ENCODE measurements at regions not wholly inside any gene's neighbourhood (a gene's known extent, or its start where the extent isn't known, plus 50 kb on each side); places are given as distances from the start of the nearest gene placed in this dataset.

DNA sequence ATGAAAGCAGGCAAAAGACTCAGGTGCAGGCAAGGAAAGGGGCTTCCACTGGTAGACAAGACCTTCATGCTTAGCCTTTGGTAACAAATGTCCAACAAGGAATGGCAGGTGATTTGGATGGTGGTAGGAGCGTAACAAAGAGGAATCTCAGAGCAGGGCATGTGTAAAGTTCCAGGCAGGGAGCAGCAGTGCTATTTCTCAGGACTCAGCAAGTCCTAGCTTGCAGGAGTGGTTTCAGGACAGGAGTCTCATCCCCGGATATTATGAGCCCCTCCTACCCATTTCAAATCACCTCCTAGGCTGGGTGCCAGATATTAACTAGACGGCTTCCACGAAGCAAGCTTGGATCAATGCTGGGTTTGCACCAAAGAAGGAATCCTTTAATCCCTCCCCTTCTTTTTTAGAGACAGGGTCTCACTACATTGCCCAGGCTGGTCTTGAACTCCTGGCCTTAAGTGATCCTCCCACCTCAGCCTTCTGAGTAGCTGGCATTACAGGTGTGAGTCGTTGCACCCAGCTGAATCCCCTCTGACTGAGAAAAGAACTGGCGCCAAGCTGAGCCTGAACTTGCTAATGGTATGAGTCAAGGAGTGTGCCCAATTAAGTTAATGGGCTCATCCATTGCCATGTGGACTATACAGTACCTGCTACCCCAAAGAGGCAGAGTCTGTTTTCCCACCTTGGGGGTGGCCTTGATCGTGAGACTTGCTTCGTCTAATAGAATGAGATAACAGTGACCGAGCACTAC lies 190.3 kb downstream of the ARL4C start:
- DNase-seq (ENCODE audit: low spot score) = no peak

DNA sequence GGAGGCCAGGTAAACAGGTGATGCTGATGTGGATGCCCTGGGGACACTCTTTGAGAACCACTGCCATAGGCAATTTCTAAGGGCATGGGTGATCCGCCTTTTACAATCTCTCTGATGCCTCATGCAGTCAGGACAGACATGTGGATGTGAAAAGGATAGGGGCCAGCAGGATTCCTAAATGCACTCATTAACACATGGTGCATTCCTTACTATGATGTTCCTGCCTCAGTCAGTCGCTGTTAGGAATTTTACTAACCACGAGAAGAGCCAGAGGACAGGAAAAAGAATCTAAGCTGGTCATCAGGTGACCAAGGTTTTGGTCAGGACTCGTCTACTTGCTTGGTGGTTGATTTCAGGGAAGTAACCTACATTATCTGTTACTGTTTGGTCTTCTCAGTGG lies 191.0 kb downstream of the ARL4C start:
- no peak for DNase-seq (ENCODE audit: low spot score)

DNA sequence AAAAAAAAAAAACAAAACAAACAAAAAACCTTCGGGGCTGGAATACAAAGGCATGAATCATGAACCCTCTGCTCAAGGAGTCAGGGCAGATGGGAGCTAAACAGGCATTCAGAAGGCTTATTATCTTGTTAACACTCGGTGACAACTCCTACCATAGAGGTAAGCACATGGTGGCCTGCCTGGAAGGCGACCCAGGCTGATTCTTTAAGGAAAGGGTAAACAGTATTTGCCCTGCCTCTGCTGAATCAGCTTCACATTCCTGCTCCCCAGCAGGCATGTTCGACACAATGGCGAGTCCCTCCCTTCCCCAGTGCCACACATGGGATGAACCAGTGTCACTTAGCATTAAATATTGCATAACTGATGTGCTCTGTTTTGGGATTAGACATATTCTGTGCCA lies 191.9 kb downstream of the ARL4C start:
- no peak for DNase-seq (ENCODE audit: low spot score)

DNA sequence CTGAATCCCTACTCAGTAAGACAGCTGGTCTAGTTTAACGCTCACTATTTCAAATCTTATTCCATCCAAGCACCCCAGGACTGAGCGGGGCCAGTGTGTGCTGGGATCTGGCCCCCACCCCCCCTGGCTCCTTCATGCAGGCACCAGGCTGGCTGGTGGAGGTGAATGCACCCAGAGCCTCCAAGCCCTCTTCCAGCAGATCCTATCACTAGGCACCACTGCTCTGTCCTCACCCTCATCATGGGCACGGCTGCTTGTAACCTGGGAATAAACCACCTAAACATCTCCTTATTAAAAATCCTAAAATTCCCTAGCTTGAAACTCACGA lies 194.3 kb downstream of the ARL4C start:
- DNase-seq (ENCODE audit: low spot score) = no peak

DNA sequence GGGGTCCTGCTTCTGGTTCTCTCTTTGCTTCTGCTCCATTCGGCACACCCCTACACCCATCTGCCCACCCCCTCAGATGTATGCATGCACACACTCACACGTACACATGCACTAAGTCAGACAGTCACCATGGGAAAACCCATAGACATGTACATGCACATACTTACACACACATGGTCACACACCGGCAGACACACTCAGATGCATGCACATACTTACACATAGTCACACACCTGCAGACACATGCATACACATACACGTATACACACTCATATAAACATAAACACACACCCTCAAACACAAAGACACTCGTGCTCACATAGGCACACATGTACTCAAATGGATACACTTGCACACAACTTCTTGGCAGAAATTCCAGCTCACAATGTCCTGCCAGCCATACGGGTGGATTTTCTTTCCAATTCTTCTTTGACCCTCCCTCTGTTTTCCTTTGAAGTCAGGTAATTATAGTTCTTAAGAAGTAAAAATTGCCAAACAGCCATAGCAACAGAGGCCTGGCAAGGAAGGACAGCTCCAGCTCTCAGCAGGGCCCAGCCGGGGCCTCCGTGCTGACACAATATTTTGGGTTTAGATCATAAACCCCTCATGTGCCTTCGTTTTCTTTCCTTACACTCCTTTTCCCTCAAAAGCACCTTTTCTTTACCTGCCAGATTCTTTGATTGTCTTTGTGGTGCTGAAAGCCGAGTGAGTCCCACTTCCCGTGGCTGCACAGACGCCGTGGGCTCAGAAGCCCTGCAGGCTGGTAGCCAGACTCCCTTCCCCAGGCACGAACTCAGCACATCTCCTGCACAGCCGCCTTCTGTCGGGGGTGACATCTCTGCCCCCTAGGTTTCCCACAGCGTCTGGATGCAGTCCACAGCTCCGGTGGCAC lies 195.7 kb downstream of the ARL4C start:
- DNase-seq (ENCODE audit: low spot score) = no peak

DNA sequence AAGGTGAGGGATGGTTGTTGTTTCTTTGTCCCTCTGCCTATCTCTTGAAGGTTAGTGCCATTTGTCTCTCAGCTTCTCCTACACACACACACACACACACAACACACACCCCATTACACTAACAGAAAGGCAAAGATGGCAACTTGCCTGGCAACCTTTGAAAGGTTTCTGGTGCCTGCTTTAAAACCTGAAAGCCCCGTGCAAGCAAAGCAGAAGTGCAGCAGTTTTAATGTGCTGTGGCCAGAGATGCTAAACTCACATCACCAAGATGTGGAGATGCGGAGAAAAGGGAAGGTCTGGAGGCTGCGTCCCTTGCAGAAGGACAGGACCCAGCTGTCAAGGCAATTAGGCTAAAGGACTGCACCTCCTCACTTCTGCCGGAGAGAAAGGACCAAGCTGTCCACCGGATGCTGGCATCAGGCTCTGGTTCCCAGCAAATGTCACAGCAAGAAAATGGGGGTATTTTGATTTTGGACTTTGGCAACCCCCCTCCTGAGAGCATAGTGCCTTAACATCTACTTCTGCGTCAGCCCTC lies 196.4 kb downstream of the ARL4C start:
- no peak for DNase-seq (ENCODE audit: low spot score)

DNA sequence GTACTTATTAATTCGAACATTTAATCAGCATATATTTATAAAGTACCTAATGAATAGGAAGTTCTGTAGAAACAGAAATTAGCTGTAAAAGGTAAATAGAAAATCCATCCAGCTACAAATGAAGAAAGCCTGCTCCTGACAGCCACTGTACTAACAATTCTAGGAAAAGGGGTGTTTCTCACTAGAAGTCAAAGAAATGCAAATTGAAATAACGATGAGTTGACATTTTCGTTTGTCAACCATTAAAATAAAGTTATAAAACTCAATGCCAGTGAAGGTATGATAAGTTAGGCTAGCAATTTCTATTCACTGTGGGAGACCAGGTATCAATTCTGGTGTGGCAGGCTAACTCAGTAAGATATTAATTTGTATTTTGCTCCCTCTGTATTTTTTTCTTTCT lies 198.0 kb downstream of the ARL4C start:
- no peak for DNase-seq (ENCODE audit: low spot score)

DNA sequence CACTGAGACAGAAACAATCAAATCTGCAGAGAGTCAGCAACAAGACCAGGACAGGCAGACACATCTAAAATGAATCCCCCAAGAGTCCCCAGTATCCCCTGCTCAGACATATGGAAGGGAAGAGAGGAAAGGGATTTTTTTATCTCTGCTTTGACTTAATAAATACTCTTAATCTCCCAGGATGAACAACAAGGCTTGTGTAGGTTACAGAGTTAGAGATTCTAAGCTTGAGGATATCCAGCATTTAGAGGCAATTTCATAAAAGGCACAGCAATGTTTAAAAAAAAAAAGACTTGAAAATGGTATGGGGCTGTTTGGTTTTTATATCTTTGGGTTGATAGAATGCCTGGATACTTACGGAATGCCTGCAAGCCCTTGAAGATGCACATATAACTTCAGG lies 199.9 kb downstream of the ARL4C start:
- DNase-seq (ENCODE audit: low spot score) = no peak

DNA sequence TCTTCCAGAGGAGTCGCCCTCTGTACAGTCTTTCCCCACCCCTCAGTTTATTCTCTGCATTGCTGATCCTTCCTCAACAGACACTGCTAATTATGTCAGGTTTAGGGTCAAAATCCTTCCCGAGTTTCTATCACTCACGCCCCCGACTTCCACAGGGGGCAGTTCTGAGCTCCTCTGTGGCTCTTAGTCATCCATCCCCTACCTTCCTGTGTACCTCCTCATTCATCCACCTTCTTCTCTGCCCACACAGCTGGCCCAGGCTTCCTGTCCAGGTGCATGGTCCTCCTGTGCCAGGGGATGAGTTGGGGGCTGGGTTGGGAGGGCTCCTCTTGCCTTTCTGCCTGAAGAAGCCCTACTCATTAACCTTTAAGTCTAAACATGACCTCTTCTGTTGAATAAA lies 202.9 kb downstream of the ARL4C start:
- DNase-seq (ENCODE audit: low spot score) = no peak

DNA sequence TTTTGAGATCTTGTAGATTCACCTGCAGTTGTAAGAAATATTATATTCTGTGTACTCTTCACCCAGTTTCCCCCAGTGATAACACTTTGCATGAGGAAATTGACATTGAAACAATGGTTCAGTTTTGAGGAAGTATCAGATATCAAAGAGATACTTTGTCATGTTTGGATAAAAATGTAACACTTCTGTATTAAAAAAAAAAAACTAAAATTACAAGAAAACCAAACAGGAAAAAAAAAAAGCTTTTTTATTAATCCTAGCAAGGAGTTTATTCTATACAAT lies 204.0 kb downstream of the ARL4C start:
- no peak for DNase-seq (ENCODE audit: low spot score)

DNA sequence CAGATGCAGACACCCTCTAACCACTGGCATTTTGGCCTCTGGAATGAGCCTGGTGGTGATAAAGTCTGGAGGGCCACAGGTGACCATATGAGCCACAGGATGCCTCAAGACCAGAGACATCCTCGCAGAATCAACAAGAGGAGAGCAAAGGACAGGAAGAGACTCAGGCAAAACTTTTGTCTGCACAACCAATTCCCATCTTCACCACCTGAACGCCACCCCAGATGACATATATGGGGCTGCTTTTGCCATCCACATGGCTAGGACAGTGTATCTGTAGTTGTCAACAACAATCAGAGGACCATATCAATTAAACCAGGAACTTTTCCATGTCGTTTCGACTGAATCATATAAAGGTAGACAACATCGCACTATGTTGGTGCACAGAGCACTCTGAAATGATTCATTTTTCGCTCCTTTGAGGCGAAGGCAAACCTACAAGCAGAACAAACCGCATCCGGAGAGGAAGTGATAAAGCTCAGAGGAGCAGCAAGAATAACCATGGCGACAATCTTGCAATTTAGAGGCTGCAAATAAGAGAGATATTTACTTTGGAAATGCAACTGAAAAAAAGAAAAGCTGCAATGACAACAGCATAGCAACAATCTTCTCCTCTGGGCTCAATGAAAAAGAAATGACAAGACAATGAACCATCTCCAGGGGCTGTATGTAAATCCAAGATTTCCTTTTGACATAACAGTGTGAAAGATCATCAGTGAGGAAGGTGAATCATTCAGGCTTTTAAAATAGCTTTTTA lies 204.5 kb downstream of the ARL4C start:
- DNase-seq (ENCODE audit: low spot score) = no peak

DNA sequence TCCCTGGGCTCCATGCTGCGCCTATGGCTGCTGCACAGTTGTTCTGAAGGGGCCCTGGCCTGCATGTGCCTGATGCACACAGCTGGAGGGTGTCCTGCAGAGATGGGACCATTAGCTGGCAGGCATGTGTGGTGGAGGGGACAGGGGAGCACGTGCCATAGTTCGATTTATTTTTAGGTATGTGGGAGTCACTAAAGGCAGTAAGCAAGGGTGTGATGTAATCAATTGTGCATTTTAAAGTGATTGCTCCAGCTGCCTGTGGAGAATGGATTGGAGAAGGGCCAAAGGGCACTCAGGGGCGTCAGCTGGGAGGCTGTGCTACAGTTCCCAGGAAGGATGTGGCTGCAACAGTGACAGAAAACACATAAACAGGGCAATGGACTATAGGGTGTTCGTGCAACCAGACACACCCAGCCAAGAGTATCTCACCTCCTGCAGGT lies 205.1 kb downstream of the ARL4C start:
- DNase-seq (ENCODE audit: low spot score) = no peak

DNA sequence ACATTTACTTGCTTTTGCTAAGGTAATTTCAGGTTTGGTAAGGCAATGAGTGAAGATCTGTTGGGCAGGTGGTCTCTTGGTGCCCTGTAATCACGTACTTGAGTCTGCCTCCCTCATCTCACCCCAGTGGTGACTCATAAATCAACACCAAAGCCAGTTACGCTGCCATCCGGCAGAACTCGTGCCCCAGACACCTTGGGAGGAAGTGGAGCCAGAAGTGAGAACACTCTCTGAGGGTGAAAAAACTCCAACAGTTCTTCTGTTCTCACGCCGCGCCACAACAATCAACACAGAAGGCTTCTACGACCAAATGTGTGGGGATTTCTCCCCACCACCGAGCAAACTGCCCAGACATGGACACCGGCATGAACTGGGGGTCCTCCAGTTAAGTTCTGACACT lies 206.2 kb downstream of the ARL4C start:
- no peak for DNase-seq (ENCODE audit: low spot score)

DNA sequence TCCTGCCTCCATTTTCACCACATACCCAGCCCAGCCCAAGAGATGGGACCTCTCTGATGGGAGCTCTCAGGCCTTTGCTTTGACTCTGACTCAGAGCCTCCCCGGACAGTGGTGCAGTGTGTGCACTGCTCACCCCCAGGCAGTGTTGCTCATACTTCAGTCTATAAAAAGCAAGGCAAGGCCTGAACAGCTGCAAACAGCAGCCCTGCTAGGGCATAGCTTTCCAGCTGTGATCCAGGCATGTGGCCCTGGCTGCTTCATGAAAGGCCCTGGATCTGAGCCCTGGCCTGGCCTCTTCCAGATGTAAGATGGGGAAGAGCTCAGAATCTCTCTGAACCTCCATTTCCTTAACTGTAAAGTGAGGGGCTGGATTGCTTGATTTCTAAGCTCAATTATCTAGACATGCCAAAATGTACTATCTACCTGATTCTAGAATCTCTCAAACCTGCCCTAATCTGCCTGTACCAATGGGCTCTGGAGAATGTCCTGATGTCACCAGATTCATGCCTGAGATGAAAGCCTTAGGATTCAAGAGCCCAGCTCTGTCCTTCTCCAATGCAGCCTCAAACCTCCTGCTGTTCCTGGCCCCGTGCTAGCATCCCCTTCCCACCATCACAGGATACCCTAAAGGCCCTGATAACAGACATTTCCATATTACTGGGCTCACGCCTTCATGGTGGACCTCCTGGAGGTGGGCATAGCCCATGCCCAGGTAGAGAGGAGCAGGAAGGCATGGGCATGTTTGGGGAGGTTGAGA lies 206.9 kb downstream of the ARL4C start:
- DNase-seq (ENCODE audit: low spot score) = no peak

DNA sequence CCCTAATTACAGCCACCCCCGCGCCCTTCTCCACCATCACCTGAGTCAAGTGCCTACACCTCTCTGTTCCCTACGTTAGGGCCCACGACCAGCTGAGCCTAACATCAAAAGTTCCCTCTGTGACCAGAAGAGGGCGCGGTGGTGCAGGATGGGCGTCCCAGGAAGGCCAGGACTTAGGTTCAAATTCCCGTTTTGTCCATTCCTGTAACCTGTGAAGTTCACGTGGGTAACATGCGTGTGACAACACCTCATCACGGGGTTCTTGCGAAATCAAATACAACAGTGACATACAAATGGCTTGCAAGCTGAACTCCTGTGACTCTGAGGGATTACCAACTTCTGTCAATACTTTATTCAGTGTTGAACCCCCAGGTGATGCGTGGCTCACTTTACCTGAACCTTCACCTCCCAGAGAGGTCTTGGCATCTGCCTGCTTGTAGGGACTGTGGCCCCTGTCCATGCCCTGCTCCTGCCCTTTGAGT lies 207.9 kb downstream of the ARL4C start:
- peak; percentile 16 for DNase-seq (ENCODE audit: low spot score)

DNA sequence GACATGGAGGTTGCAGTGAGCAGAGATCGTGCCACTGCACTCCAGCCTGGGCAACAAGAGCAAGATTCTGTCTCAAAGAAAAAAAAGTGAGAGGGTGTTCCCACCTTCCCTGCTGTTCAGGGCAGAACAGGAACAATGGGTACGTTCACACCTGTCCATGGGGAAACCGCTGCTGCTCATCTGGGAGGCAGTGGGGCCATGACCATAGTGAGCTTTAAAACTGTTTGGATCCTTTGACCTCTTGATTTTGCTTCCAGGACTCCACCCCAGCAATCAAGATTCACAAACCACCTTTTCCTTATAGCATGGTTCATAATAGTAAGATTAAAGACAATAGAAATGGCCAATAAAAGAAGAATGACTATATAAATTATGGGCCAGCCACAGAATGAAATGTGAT lies 209.2 kb downstream of the ARL4C start:
- no peak for DNase-seq (ENCODE audit: low spot score)

DNA sequence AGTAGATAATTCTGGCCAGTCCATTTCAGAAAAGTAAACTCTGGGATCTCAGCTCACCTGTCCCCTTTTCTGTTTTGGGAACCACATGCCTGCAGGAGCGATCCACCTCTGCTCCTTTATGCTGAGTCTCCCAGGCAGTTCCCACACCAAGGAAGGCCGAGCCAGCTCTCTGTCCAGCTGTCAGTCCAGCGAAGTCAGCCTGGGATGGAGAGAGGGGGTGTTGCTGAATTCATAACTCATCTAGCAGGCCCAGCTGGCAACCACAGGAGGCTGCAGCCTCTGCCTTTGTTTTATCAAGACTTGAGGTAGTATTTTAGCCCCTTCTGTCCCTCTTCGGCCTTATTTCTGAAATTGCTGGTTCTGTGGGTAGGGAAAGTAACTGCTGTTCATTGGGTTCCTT lies 209.9 kb downstream of the ARL4C start:
- no peak for DNase-seq (ENCODE audit: low spot score)

DNA sequence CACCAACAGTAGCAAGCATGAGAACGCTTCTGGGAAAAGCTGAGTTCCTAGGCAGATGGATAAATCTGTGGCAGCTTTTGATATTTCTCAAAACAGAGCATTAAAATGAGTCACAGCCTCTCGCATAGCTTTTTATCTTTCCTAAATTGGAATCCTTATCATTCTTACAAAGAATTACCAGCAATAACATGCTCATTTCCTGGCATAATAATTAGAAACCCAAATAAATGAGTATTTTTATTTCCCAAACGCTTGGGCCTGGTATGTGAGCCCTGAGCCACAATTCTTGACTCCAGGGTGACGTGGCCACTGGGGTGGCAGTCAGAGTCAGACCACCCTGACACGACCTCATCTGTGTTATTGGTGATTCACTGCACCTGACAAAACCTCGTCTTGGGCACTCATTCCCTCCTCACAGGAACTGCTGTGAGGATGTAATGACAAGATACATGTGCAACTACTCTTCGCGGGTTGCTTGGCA lies 210.7 kb downstream of the ARL4C start:
- no peak for DNase-seq (ENCODE audit: low spot score)

DNA sequence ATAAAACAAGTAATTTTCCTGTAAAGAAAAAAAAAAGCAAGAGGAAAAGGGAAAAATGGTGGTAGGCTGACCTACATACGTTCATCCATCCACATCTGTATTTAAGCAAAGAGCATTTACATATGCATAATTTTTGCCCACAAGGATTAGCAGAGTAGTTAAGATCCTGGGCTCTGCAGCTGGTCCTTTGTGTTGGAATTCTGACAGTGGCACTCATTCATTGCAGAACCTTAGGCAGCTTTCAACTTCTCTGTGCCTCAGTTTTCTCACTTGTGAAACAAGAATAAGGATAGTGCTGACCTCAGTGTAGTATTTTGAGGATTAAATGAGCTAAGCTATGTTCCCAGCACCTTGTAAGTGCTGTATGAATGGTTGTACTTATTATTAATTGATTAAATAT lies 211.3 kb downstream of the ARL4C start:
- no peak for DNase-seq (ENCODE audit: low spot score)

DNA sequence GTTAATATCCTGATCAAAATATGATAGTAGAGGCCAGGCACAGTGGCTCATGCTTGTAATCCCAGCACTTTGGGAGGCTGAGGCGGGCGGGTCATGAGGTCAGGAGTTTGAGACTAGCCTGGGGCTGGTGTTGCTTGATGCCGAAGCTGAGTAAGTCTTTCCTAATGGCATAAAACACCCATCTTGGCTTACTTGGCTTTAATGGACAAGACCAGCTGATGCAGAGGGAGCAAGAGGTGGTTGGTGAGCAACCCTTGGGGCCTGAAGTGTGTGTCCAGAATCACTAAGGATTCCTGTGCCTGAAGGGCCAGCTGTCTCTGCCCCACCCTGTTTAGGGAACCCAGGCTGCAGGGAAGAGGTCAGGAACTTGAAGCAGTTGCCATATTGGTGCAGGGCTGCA lies 217.2 kb downstream of the ARL4C start:
- no peak for DNase-seq (ENCODE audit: low spot score)

DNA sequence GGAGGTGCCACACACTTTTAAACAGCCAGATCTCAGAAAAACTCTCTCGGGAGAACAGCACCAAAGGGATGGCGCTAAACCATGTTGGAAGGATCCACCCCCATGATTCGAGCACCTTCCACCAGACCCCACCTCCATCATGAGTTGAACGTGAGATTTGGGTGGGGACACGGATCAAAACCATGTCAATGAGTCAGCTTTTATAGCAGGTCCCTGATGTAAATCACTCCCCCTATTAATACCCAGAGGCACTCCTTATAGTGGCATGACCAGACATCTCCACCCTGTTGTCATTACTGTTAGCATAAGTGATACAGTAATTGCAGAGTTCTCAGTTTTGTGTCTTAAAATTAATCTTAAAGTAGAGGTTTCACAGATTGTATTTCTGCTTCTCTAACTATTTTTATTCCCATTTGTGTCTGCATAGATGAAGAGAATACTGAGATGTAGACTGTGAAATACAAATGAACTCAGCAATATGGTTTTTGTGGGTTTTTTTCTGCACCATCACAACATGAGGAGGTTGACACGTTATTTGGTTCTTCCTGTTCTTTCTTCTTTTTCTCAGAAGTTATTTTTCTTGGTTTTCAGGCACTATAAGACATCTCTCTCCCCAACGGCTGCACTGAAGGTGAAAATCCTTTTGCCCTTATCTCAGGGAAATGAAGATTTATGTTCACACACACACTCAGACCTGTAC lies 218.2 kb downstream of the ARL4C start:
- DNase-seq (ENCODE audit: low spot score) = no peak
